ENCODE measurements at regions not wholly inside any gene's neighbourhood (a gene's known extent, or its start where the extent isn't known, plus 50 kb on each side); places are given as distances from the start of the nearest gene placed in this dataset.

DNA sequence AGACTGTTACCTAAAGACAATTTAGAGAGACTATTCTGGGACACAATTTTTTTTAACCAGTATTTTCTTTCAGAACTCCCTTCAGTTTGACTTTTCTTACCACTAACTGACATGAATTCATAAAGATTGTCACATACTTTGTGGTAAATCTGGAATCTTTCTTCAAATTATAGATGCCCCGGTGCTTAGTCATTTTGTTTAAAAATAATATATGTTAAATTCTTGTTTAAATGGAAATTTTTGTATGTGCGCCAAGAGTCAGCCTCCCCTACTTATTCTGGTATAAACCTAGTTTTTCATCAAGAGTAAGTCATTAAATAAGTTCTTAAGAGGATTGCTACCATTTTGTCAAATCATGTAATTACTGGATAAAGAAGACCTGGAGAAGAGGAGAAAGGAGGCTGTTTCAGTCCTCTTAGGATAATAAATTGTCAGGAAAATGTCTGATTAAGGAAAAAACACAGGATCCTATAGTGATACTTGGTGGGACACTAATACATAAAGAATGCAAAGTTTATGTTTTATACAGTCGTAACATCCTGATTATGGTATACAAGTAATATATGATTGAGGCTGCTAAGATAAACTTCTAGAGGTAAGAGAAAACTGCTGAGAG is 424.4 kb downstream of the PMP22 start:
- Histone ChIP-seq H3K9ac (replicated peaks in 1 of 4; ENCODE audit: extremely low read depth in 1 of 4, low read depth in 3 of 4, low read length in 3 of 4) (no peak overlapping the region), H3K23me2 (ENCODE audit: low read depth, low read length) (no peaks in the 10 kb centered on the region), H3K4me1 (replicated peaks in 1 of 4; ENCODE audit: control insufficient read depth in 3 of 4, insufficient read depth in 4 of 4, low read length in 3 of 4) (no peaks in the 10 kb centered on the region), H3K56ac (replicated peaks; ENCODE audit: insufficient read length, low read depth, low read length) (no peak overlapping the region), H2AFZ (ENCODE audit: low read length) (no peak overlapping the region), H4K91ac (replicated peaks; ENCODE audit: insufficient read length, low read length) (no peak overlapping the region), H4K8ac (ENCODE audit: extremely low read depth, insufficient read depth, low read length) (no peak overlapping the region), H3K4ac (replicated peaks; ENCODE audit: insufficient read length, low read depth, low read length) (no peak overlapping the region), H2BK5ac (ENCODE audit: low read depth, low read length) (no peak overlapping the region), H3K27me3 (replicated peaks in 1 of 4; ENCODE audit: control insufficient read depth in 3 of 4, extremely low read depth in 1 of 4, insufficient read depth in 3 of 4, low read length in 3 of 4) (no peaks in the 10 kb centered on the region), H3K9me3 (ENCODE audit: insufficient read depth in 2 of 2, low read depth in 1 of 2, low read length in 1 of 2) (no peaks in the 10 kb centered on the region), H3K27ac (ENCODE audit: low read depth, low read length) (no peak overlapping the region), H3K14ac (ENCODE audit: insufficient read length) (no peak overlapping the region), H3K79me2 (ENCODE audit: control insufficient read depth in 1 of 2, insufficient read depth in 2 of 2, low read length in 2 of 2) (no peaks in the 10 kb centered on the region), H2BK20ac (ENCODE audit: low read length) (no peak overlapping the region), H3K79me1 (ENCODE audit: low read depth, low read length) (no peaks in the 10 kb centered on the region), H4K20me1 (replicated peaks in 1 of 2; ENCODE audit: control insufficient read depth in 1 of 2, insufficient read depth in 2 of 2, low read length in 2 of 2) (no peaks in the 10 kb centered on the region), H3K23ac (ENCODE audit: insufficient read length) (no peak overlapping the region), H2AK5ac (ENCODE audit: low read depth, low read length) (no peak overlapping the region), H3K18ac (ENCODE audit: extremely low read depth, low read length) (no peak overlapping the region), H3K4me3 (ENCODE audit: extremely low read depth in 1 of 4, insufficient read depth in 2 of 4, low read depth in 3 of 4, low read length in 4 of 4) (no peak overlapping the region), H4K5ac (ENCODE audit: insufficient read length, low read depth, low read length) (no peak overlapping the region), H3K4me2 (ENCODE audit: insufficient read depth in 1 of 2, low read depth in 2 of 2, low read length in 2 of 2) (no peak overlapping the region), H3K36me3 (ENCODE audit: control insufficient read depth in 2 of 4, insufficient read depth in 4 of 4, low read length in 3 of 4) (no peaks in the 10 kb centered on the region), H2BK15ac (ENCODE audit: low read length) (no peak overlapping the region), H2BK12ac (ENCODE audit: low read depth, low read length) (no peak overlapping the region), H2BK120ac (replicated peaks; ENCODE audit: low read depth, low read length) (no peak overlapping the region)
- POLR2A ChIA-PET (ENCODE audit: partially characterized antibody) = no interaction called here
- TF ChIP-seq SP4 (IDR thresholded peaks at IDR 0.05; ENCODE audit: low read length) = no peak
- no peak for TF ChIP-seq TBP (IDR thresholded peaks at IDR 0.05; ENCODE audit: low read depth, low read length)
- no peak for TF ChIP-seq JUND (IDR thresholded peaks at IDR 0.05; ENCODE audit: low read length)
- TF ChIP-seq JUN (IDR thresholded peaks at IDR 0.05; ENCODE audit: low read depth, low read length) = no peak
- TF ChIP-seq, protein P1, sequence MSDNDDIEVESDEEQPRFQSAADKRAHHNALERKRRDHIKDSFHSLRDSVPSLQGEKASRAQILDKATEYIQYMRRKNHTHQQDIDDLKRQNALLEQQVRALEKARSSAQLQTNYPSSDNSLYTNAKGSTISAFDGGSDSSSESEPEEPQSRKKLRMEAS (IDR thresholded peaks at IDR 0.05) = no peak
- no peak for FAIRE-seq
- WGBS, 2 experiments (ENCODE audit: extremely low coverage in 1 of 2, insufficient coverage in 1 of 2, insufficient read length in 1 of 2, insufficient replicate concordance in 2 of 2, low coverage in 1 of 2, low lambda C conversion rate in 2 of 2, missing lambda C conversion rate in 1 of 2) = 97% methylated on average over 3 of the region's 3 CpGs; no CpG with 5 or more reads in 1 of the 2 experiments
- no peak for DNase-seq (ENCODE audit: low read depth in 1 of 2, low spot score in 2 of 2)
- CTCF ChIA-PET (ENCODE audit: partially characterized antibody) = no interaction called here

All from H1 (cell line).